AG09319 (cell line): ENCODE measurements at regions not wholly inside any gene's neighbourhood (a gene's known extent, or its start where the extent isn't known, plus 50 kb on each side); places are given as distances from the start of the nearest gene placed in this dataset.
"Not testable (repeated sequence)": the region's sequence is repeated elsewhere in the genome, so short reads cannot be mapped to it uniquely, and the experiment has no call there.

Experiments
- DNase-seq: peaks from one replicate; pipeline ENCODE4 v3.0.0-alpha.2; 2010; ENCODE audit warnings: low read depth; ENCODE audit errors: extremely low read depth
- CTCF ChIP-seq: IDR thresholded peaks from 2 replicates; pipeline ENCODE4 v1.5.1; 2011; ENCODE audit warnings: low read depth, mild to moderate bottlenecking, inconsistent platforms, low read length, moderate library complexity

- no peak for TF ChIP-seq CTCF
- DNase-seq: no peak
Measured at GRCh38 chr3:177249203-177249602, 51.9 kb upstream of the TBL1XR1 start.

GRCh38 chr3:177250151-177250550 lies 52.9 kb upstream of the TBL1XR1 start:
- TF ChIP-seq CTCF: no peak
- no peak for DNase-seq

GRCh38 chr3:177251755-177252154 lies 54.5 kb upstream of the TBL1XR1 start:
- TF ChIP-seq CTCF: no peak
- no peak for DNase-seq

- TF ChIP-seq CTCF: no peak
- no peak for DNase-seq
Measured at GRCh38 chr3:177257006-177257405, 59.7 kb upstream of the TBL1XR1 start.

- no peak for TF ChIP-seq CTCF
Measured at GRCh38 chr3:177257625-177258024, 60.3 kb upstream of the TBL1XR1 start.

GRCh38 chr3:177262396-177262795 lies 65.1 kb upstream of the TBL1XR1 start:
- no peak for DNase-seq
- no peak for TF ChIP-seq CTCF

More at GRCh38 chr3:177257625-177258024, 60.3 kb upstream of the TBL1XR1 start:
- no peak for DNase-seq

GRCh38 chr3:177263615-177264368 lies 66.5 kb upstream of the TBL1XR1 start:
- TF ChIP-seq CTCF: no peak
- DNase-seq: no peak

GRCh38 chr3:177271811-177272501 lies 74.7 kb upstream of the TBL1XR1 start:
- DNase-seq: not testable (repeated sequence)
